Erythroblast (primary cell): ENCODE measurements at regions not wholly inside any gene's neighbourhood (a gene's known extent, or its start where the extent isn't known, plus 50 kb on each side); places are given as distances from the start of the nearest gene placed in this dataset.

ENCODE experiments used
- GATA1 ChIP-seq: IDR thresholded peaks from 2 replicates; pipeline ENCODE4 v1.6.1; 2011; ENCODE audit warnings: low read depth, mild to moderate bottlenecking, control low read depth, low read length, moderate library complexity
- POLR2A ChIP-seq: IDR thresholded peaks from 2 replicates; pipeline ENCODE4 v1.6.1; 2011; ENCODE audit warnings: mild to moderate bottlenecking, low read length

DNA sequence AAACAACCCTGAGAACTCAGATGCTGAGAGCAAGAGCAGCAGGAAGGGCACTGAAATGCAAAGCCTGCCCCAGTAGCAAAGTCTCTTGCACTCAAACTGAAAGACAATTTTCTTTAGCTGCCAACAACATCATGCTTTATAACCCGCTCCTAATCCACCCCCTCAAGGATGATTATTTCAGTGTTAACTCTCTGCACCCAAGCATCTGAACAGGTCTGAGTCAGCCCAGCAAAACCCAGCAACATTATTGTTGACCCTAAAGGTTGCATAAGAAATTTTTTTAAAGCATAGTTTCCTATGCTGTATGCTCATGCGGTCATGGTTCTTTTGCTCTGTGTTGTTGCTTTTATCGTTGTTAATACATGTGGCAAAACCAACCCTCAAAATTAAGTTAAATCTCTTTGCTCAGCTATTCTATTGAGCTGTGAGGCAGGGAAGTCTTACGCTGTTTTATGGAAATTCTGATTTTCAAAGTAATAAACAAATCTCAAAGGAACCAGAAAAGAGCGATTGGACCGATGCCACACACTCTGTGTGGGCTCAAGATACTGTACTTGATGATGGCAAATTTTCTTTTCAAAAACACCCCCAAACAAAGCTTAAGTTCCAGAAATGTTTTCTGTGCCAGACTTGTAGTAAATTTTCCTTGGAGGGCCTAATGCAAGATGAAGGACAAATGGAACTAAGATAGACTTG is 440.6 kb upstream of the MPDZ start:
- TF ChIP-seq POLR2A (no peak), GATA1 (no peak)
